Neural cell (in vitro differentiated cells): ENCODE measurements at regions not wholly inside any gene's neighbourhood (a gene's known extent, or its start where the extent isn't known, plus 50 kb on each side); places are given as distances from the start of the nearest gene placed in this dataset.

ENCODE experiments used
- CTCF ChIP-seq: fragments of 450-650 bp; IDR thresholded peaks from 2 replicates; pipeline ENCODE4 v1.5.1; 2014; ENCODE audit warnings: antibody characterized with exemption, mild to moderate bottlenecking, moderate library complexity; ENCODE audit not compliant: poor library complexity, severe bottlenecking
- RAD21 ChIP-seq: fragments of 450-650 bp; conservative IDR thresholded peaks from 2 replicates; pipeline ENCODE4 v1.6.1; 2014; ENCODE audit warnings: antibody characterized with exemption, mild to moderate bottlenecking, moderate library complexity

DNA sequence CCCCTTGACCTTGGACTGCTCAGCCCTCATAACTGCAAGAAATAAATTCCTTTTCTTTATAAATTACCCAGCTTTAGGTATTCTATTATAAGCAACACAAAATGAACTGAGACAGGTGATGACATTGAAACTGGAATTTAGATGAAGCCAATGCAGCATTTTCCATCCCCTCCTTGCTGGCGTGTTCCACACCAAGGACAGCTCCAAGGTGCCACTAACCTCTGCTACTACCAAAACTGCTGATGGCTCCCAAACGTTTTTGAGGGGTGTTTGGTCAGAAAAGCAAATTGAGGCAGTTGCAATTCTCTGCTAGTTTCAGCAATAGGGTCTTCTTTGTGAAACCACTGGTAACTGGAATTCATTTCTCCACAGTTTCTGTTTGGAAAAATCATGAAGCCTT is 124.8 kb downstream of the DRD1 start:
- TF ChIP-seq CTCF, result no peak
- no peak for TF ChIP-seq RAD21
